Transverse colon (tissue), 4 donors: ENCODE measurements at regions not wholly inside any gene's neighbourhood (a gene's known extent, or its start where the extent isn't known, plus 50 kb on each side); places are given as distances from the start of the nearest gene placed in this dataset.

Experiments used
- DNase-seq: peaks from one replicate; pipeline ENCODE4 v3.0.0-alpha.2; 2019
- H3K27ac ChIP-seq, 4 donors: fragments of 200-600 bp; sonication (generic); 2 replicates each; pipeline ENCODE4 v1.5.1; 2016 to 2018; ENCODE audit warnings: inconsistent platforms in 4 of 4
- H3K27me3 ChIP-seq: fragments of 200-600 bp; sonication (generic); 2 replicates; pipeline ENCODE4 v1.5.1; 2017; ENCODE audit warnings: inconsistent platforms
- H3K36me3 ChIP-seq, 4 donors: fragments of 200-600 bp; sonication (generic); 2 replicates each; pipeline ENCODE4 v1.5.1; 2017 to 2019; ENCODE audit warnings: inconsistent platforms in 4 of 4
- H3K4me1 ChIP-seq, 4 donors: fragments of 200-600 bp; sonication (generic); 2 replicates each; pipeline ENCODE4 v1.5.1; 2017 to 2020; ENCODE audit warnings: inconsistent platforms in 4 of 4
- H3K4me3 ChIP-seq, 4 donors: fragments of 200-600 bp; sonication (generic); 1 replicate in 1 of 4; 2 replicates in 3 of 4; pipeline versions ENCODE4 v1.5.1 to v1.6.1; 2017 to 2019; ENCODE audit warnings: inconsistent platforms in 4 of 4
- H3K9me3 ChIP-seq, 2 donors: fragments of 200-600 bp; sonication (generic); 2 replicates each; pipeline ENCODE4 v1.5.1; 2017 to 2019; ENCODE audit warnings: inconsistent platforms in 2 of 2
- EP300 ChIP-seq: sonication (generic); formaldehyde crosslinking; IDR thresholded peaks from one replicate; pipeline ENCODE4 v1.6.1; 2017; ENCODE audit warnings: antibody characterized with exemption, low read depth
- POLR2A ChIP-seq: fragments of 450-650 bp; IDR thresholded peaks from one replicate; pipeline ENCODE4 v1.6.1; 2016; ENCODE audit warnings: antibody characterized with exemption, mild to moderate bottlenecking, moderate library complexity
- POLR2AphosphoS5 ChIP-seq, 3 donors: sonication (generic); formaldehyde crosslinking; IDR thresholded peaks; one replicate each; pipeline ENCODE4 v1.6.1; 2016; ENCODE audit warnings: antibody characterized with exemption in 3 of 3
- WGBS, 2 donors: methylation state at CpG; one replicate each; pipeline ENCODE4 v1.1.5; 2018; ENCODE audit warnings: low coverage in 1 of 2; 5-methylcytosine and 5-hydroxymethylcytosine counted together
- in situ Hi-C, 4 donors: fragments of 200-750 bp; cut with MboI; loops; one replicate each; pipeline versions ENCODE4 v1.15.0 to v1.15.1; 2017; ENCODE audit warnings: low sequenced_read_pairs in 3 of 4, low pct_ligation_motif_present in 1 of 4, low pct_unique_long_range_greater_than_20kb in 1 of 4
- intact Hi-C: fragments of 100-400 bp; cut with DNase I; formaldehyde crosslinking; loops from one replicate; pipeline ENCODE4 v1.15.1; 2023; ENCODE audit warnings: low total_unique reads
- TF ChIP-seq, protein P1 (sequence below), 5 experiments: fragments of 200-600 bp in 3 of 5; fragments of 450-650 bp in 2 of 5; sonication (generic) in 3 of 5; IDR thresholded peaks; 1 replicate in 2 of 5; 2 replicates in 3 of 5; pipeline ENCODE4 v1.5.1; 2016 to 2017; ENCODE audit warnings: antibody characterized with exemption in 5 of 5, inconsistent platforms in 3 of 5, mild to moderate bottlenecking in 2 of 5, moderate library complexity in 1 of 5

DNA sequence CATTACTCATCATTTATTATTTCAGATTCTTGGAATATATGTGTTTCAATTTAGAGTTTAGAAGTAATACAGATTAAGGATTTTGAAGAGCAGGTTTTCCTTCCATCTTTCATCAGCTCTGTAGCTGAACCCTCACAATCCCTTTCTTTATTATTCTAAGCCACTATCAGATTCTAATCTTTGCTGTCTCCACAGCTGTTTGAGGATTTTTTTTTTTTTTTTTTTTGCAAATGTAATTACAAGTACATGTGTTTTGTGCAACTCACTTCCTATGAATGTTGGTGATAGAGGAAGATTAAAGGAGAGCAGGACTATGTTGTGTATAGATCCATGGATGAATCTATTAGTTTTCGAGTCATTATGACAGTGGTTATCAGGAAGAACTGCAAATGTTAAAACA lies 87.4 kb upstream of the TENM3 start:
- H3K27ac ChIP-seq: no peak overlapping the region
- WGBS, 2 donors: 82 to 91% methylated on average over 1 of the region's 1 CpG
- no peak for DNase-seq
- intact Hi-C loops: no loop called here
- in situ Hi-C loops: no loop called here
- H3K36me3 ChIP-seq: no peaks in the 10 kb centered on the region
- TF ChIP-seq, protein P1, sequence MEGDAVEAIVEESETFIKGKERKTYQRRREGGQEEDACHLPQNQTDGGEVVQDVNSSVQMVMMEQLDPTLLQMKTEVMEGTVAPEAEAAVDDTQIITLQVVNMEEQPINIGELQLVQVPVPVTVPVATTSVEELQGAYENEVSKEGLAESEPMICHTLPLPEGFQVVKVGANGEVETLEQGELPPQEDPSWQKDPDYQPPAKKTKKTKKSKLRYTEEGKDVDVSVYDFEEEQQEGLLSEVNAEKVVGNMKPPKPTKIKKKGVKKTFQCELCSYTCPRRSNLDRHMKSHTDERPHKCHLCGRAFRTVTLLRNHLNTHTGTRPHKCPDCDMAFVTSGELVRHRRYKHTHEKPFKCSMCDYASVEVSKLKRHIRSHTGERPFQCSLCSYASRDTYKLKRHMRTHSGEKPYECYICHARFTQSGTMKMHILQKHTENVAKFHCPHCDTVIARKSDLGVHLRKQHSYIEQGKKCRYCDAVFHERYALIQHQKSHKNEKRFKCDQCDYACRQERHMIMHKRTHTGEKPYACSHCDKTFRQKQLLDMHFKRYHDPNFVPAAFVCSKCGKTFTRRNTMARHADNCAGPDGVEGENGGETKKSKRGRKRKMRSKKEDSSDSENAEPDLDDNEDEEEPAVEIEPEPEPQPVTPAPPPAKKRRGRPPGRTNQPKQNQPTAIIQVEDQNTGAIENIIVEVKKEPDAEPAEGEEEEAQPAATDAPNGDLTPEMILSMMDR (IDR thresholded peaks at IDR 0.05): no peak
- no peak for TF ChIP-seq POLR2AphosphoS5 (IDR thresholded peaks at IDR 0.05)
- TF ChIP-seq EP300: no peak
- TF ChIP-seq POLR2A: no peak
- no peaks in the 10 kb centered on the region for H3K4me1 ChIP-seq
- H3K27me3 ChIP-seq: peaks cover 16% of the 10 kb centered on the region
- no peak overlapping the region for H3K4me3 ChIP-seq
- H3K9me3 ChIP-seq: no peaks in the 10 kb centered on the region

DNA sequence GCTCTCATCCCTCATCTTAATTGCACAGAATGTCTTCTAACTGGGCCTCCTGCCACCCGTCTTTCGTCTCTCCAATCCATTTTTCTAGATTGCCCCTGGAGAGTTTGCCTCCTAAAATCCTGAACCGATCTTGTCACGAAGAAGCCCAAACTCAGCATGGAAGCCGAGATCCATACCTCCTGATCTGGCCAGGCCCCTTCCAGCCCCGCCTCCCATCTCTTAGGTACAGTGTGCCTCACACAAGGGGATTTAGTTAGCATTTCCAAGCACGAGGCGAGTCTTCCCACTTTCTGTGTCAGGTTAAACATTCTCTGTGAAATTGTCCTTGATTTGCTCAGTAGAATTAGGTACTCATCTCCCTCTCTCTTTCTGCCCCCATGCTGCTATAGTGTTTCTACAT lies 80.0 kb upstream of the TENM3 start:
- Histone ChIP-seq H3K27ac (no peak overlapping the region), H3K9me3 (no peaks in the 10 kb centered on the region), H3K4me3 (no peak overlapping the region), H3K36me3 (no peaks in the 10 kb centered on the region), H3K4me1 (no peaks in the 10 kb centered on the region), H3K27me3 (no peaks in the 10 kb centered on the region)
- 75 to 88% methylated on average over 7 to 8 of the region's 8 CpGs for WGBS, 2 donors
- in situ Hi-C loops (no loop called here), intact Hi-C loops (no loop called here)
- no peak for DNase-seq
- TF ChIP-seq EP300 (no peak), POLR2A (no peak), POLR2AphosphoS5 (IDR thresholded peaks at IDR 0.05) (no peak)
- TF ChIP-seq, protein P1 (IDR thresholded peaks at IDR 0.05): no peak

DNA sequence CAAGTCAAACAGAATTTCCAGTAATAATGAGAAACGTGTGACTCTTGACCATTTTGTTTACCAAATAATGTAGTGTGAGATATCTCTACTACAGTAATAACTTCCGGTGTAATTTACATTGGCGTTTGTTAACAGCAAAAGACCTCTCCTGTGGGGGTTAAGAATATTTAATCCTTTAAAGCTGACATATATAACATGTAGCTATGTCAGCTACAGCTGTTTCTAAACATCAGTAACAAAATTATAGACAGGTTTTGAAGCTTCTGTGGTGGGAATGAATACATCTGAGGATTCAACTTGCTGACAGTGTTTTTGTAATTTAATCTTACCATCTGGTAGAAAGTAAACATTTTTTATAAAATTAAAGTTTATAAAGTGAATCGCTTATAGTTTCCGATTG lies 73.6 kb upstream of the TENM3 start:
- in situ Hi-C loops: no loop called here
- intact Hi-C loops: no loop called here
- Histone ChIP-seq H3K27ac (no peak overlapping the region), H3K9me3 (no peaks in the 10 kb centered on the region), H3K4me3 (no peak overlapping the region), H3K36me3 (no peaks in the 10 kb centered on the region), H3K4me1 (no peaks in the 10 kb centered on the region), H3K27me3 (no peaks in the 10 kb centered on the region)
- WGBS, 2 donors: 54 to 55% methylated on average over 5 of the region's 5 CpGs
- TF ChIP-seq, protein P1 (IDR thresholded peaks at IDR 0.05): no peak
- TF ChIP-seq POLR2A (no peak), EP300 (no peak), POLR2AphosphoS5 (IDR thresholded peaks at IDR 0.05) (no peak)
- no peak for DNase-seq

DNA sequence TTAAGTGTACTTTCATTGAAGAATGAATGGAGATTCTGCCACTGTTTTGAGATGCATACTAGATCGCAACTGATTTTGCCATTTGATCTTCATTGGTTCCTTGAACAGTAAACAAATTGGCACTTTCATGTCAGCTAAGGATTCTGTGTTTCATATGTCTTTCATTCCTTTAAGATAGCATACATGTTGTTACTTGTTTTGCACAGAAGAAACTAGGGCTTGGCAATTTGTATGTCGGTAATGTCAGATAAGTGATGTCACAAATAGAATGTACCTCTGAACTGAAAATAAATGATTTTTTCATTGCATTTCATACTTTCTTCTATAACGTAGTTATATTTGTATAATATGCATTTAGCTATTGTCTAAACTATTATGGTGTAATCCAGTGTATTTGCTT lies 73.2 kb upstream of the TENM3 start:
- 60 to 69% methylated on average over 3 of the region's 3 CpGs for WGBS, 2 donors
- Histone ChIP-seq H3K9me3 (no peaks in the 10 kb centered on the region), H3K27ac (no peak overlapping the region), H3K4me3 (no peak overlapping the region), H3K4me1 (no peaks in the 10 kb centered on the region), H3K27me3 (no peaks in the 10 kb centered on the region), H3K36me3 (no peaks in the 10 kb centered on the region)
- in situ Hi-C loops: no loop called here
- TF ChIP-seq, protein P1 (IDR thresholded peaks at IDR 0.05): no peak
- TF ChIP-seq EP300 (no peak), POLR2AphosphoS5 (IDR thresholded peaks at IDR 0.05) (no peak), POLR2A (no peak)
- DNase-seq: no peak
- intact Hi-C loops: no loop called here
